HS-5 (cell line): ENCODE measurements at regions not wholly inside any gene's neighbourhood (a gene's known extent, or its start where the extent isn't known, plus 50 kb on each side); places are given as distances from the start of the nearest gene placed in this dataset.

Source experiments
- DNase-seq: peaks from one replicate; pipeline ENCODE4 v3.0.0-alpha.2; 2012; ENCODE audit warnings: low read depth

- peak; percentile 38 for DNase-seq
Observed at GRCh38 chr3:139281522-139282196, 62.2 kb upstream of the MRPS22 start.

- DNase-seq: no peak
Observed at GRCh38 chr3:139283301-139283700, 60.5 kb upstream of the MRPS22 start.

GRCh38 chr3:139284221-139284620, 59.6 kb upstream of the MRPS22 start:
- DNase-seq: no peak

- DNase-seq: no peak
Observed at GRCh38 chr3:139285691-139286090, 58.1 kb upstream of the MRPS22 start.

GRCh38 chr3:139286241-139286640, 57.6 kb upstream of the MRPS22 start:
- no peak for DNase-seq

- no peak for DNase-seq
Observed at GRCh38 chr3:139286825-139287224, 57.0 kb upstream of the MRPS22 start.

- no peak for DNase-seq
Observed at GRCh38 chr3:139287557-139287956, 56.3 kb upstream of the MRPS22 start.

GRCh38 chr3:139288266-139288821, 55.5 kb upstream of the MRPS22 start:
- DNase-seq: no peak

GRCh38 chr3:139289860-139290524, 53.8 kb upstream of the MRPS22 start:
- DNase-seq: no peak

- no peak for DNase-seq
Observed at GRCh38 chr3:139291276-139292051, 52.4 kb upstream of the MRPS22 start.

- no peak for DNase-seq
Observed at GRCh38 chr3:139292192-139292591, 51.6 kb upstream of the MRPS22 start.

GRCh38 chr3:139292711-139293664, 50.8 kb upstream of the MRPS22 start:
- no peak for DNase-seq

- DNase-seq: no peak
Observed at GRCh38 chr3:139293665-139294023, 50.2 kb upstream of the MRPS22 start.
